Common myeloid progenitor, CD34-positive (primary cell): ENCODE measurements at regions not wholly inside any gene's neighbourhood (a gene's known extent, or its start where the extent isn't known, plus 50 kb on each side); places are given as distances from the start of the nearest gene placed in this dataset.
"Not testable (repeated sequence)": the region's sequence is repeated elsewhere in the genome, so short reads cannot be mapped to it uniquely, and the experiment has no call there.

Experiments
- CTCF ChIA-PET: fragments of 350-600 bp; sonication (Branson Sonifier 250); formaldehyde crosslinking; loops from one replicate; lab custom pipeline; 2021; ENCODE audit warnings: antibody characterized with exemption; lab: Charles Lee
- POLR2A ChIA-PET: fragments of 350-600 bp; sonication (Branson Sonifier 250); formaldehyde crosslinking; loops from one replicate; lab custom pipeline; 2021; ENCODE audit warnings: antibody characterized with exemption; lab: Charles Lee
- DNase-seq, 3 donors: peaks; one replicate each; pipeline versions ENCODE4 v3.0.0 to v3.0.0-alpha.2; 2013
- H3K27ac ChIP-seq, 2 experiments: 1 replicate in 1 of 2; 2 replicates in 1 of 2; pipeline ENCODE4 v1.7.0; 2013; ENCODE audit warnings: inconsistent platforms in 2 of 2, low read length in 2 of 2, mild to moderate bottlenecking in 2 of 2, low read depth in 1 of 2, moderate library complexity in 1 of 2; ENCODE audit not compliant: severe bottlenecking in 2 of 2, insufficient read depth in 1 of 2, poor library complexity in 1 of 2
- H3K27me3 ChIP-seq, 5 experiments: replicated peaks in 2 of 5; 1 replicate in 3 of 5; 2 replicates in 2 of 5; pipeline versions ENCODE4 v1.6.1 to v1.7.0; 2013; ENCODE audit warnings: low read length in 4 of 5, mild to moderate bottlenecking in 2 of 5, moderate library complexity in 2 of 5, inconsistent platforms in 1 of 5; ENCODE audit not compliant: insufficient read depth in 5 of 5, control insufficient read depth in 4 of 5
- H3K36me3 ChIP-seq, 4 experiments: 1 replicate in 2 of 4; 2 replicates in 2 of 4; pipeline versions ENCODE4 v1.6.1 to v1.7.0; 2013; ENCODE audit warnings: low read length in 3 of 4, control low read depth in 1 of 4, mild to moderate bottlenecking in 1 of 4; ENCODE audit not compliant: control insufficient read depth in 4 of 4, insufficient read depth in 4 of 4
- H3K4me1 ChIP-seq, 4 experiments: 1 replicate in 3 of 4; 2 replicates in 1 of 4; pipeline versions ENCODE4 v1.6.1 to v1.7.1; 2013; ENCODE audit warnings: low read length in 3 of 4, mild to moderate bottlenecking in 3 of 4, control low read depth in 1 of 4, inconsistent platforms in 1 of 4, moderate library complexity in 1 of 4; ENCODE audit not compliant: control insufficient read depth in 4 of 4, insufficient read depth in 4 of 4; ENCODE audit errors: control extremely low read depth in 1 of 4
- H3K4me3 ChIP-seq, 7 experiments: 1 replicate in 4 of 7; 2 replicates in 3 of 7; pipeline versions ENCODE4 v1.5.1 to v1.7.0; 2013; ENCODE audit warnings: mild to moderate bottlenecking in 7 of 7, low read length in 6 of 7, moderate library complexity in 6 of 7, inconsistent platforms in 2 of 7, low read depth in 2 of 7, control low read depth in 1 of 7; ENCODE audit not compliant: insufficient read depth in 4 of 7, control insufficient read depth in 1 of 7; ENCODE audit errors: extremely low read depth in 1 of 7
- H3K9me3 ChIP-seq, 5 experiments: 1 replicate in 4 of 5; 2 replicates in 1 of 5; pipeline versions ENCODE4 v1.6.1 to v1.7.1; 2013; ENCODE audit warnings: low read length in 4 of 5, mild to moderate bottlenecking in 2 of 5, inconsistent platforms in 1 of 5, low read depth in 1 of 5, moderate library complexity in 1 of 5; ENCODE audit not compliant: control insufficient read depth in 4 of 5, insufficient read depth in 2 of 5; ENCODE audit errors: control extremely low read depth in 1 of 5
- WGBS: methylation state at CpG from one replicate; pipeline ENCODE4 v1.1.5; 2013; ENCODE audit not compliant: insufficient coverage; 5-methylcytosine and 5-hydroxymethylcytosine counted together

- Histone ChIP-seq H3K27me3 (no peaks in the 10 kb centered on the region), H3K27ac (no peak overlapping the region), H3K4me3 (no peak overlapping the region), H3K36me3 (no peaks in the 10 kb centered on the region), H3K9me3 (peaks cover 0 to 5% (median 0%) of the 10 kb centered on the region in 5 experiments), H3K4me1 (no peaks in the 10 kb centered on the region)
- WGBS, result 94% methylated on average over 3 of the region's 4 CpGs
- POLR2A ChIA-PET, result no interaction called here
- CTCF ChIA-PET, result no interaction called here
- DNase-seq, result no peak
Observed at GRCh38 chr6:15748341-15748740, 85.5 kb upstream of the DTNBP1 start.

GRCh38 chr6:15747354-15747883 is 84.6 kb upstream of the DTNBP1 start:
- WGBS, result 100% methylated on average over 2 of the region's 2 CpGs
- ChIA-PET CTCF (interaction anchor here (0.9 kb wide), 1 partner anchor 381 kb away, joined by 5 read pairs; the partner anchor contains the start of gene MYLIP), POLR2A (no interaction called here)
- Histone ChIP-seq H3K36me3 (no peaks in the 10 kb centered on the region), H3K27me3 (no peaks in the 10 kb centered on the region), H3K27ac (no peak overlapping the region), H3K4me1 (no peaks in the 10 kb centered on the region), H3K4me3 (no peak overlapping the region), H3K9me3 (peaks cover 0 to 5% (median 0%) of the 10 kb centered on the region in 5 experiments)
- no peak for DNase-seq

GRCh38 chr6:15745781-15746180 is 83.0 kb upstream of the DTNBP1 start:
- H3K27me3 ChIP-seq, result no peaks in the 10 kb centered on the region
- ChIA-PET POLR2A (interaction anchor here (0.5 kb wide), 1 partner anchor 418 kb away, joined by 3 read pairs; no protein-coding TSS in a partner anchor), CTCF (no interaction called here)
- H3K9me3 ChIP-seq, result peaks cover 0 to 5% (median 0%) of the 10 kb centered on the region in 5 experiments
- no peaks in the 10 kb centered on the region for H3K4me1 ChIP-seq
- 100% methylated on average over 1 of the region's 3 CpGs for WGBS
- DNase-seq, result no peak
- no peak overlapping the region for H3K4me3 ChIP-seq
- H3K36me3 ChIP-seq, result no peaks in the 10 kb centered on the region
- no peak overlapping the region for H3K27ac ChIP-seq

GRCh38 chr6:15744818-15745402 is 82.1 kb upstream of the DTNBP1 start:
- peaks cover 0 to 5% (median 0%) of the 10 kb centered on the region in 5 experiments for H3K9me3 ChIP-seq
- H3K27ac ChIP-seq, result no peak overlapping the region
- H3K27me3 ChIP-seq, result no peaks in the 10 kb centered on the region
- CTCF ChIA-PET, result no interaction called here
- POLR2A ChIA-PET, result no interaction called here
- no peak overlapping the region for H3K4me3 ChIP-seq
- 60% methylated on average over 3 of the region's 4 CpGs for WGBS
- peak in 2 of 3 donors; percentile 58 to 75 for DNase-seq
- no peaks in the 10 kb centered on the region for H3K4me1 ChIP-seq
- H3K36me3 ChIP-seq, result no peaks in the 10 kb centered on the region

- H3K36me3 ChIP-seq, H3K4me1 ChIP-seq, CTCF ChIA-PET, H3K27me3 ChIP-seq, DNase-seq, POLR2A ChIA-PET, H3K4me3 ChIP-seq, H3K27ac ChIP-seq, H3K9me3 ChIP-seq: not testable (repeated sequence)
- no CpG with 5 or more reads among the region's 1 CpG for WGBS
Observed at GRCh38 chr6:15742013-15742412, 79.2 kb upstream of the DTNBP1 start.

GRCh38 chr6:15741405-15741804 is 78.6 kb upstream of the DTNBP1 start:
- POLR2A ChIA-PET, result no interaction called here
- CTCF ChIA-PET, result no interaction called here
- Histone ChIP-seq H3K4me1 (no peaks in the 10 kb centered on the region), H3K27me3 (peaks cover 0 to under 1% (median 0%) of the 10 kb centered on the region in 5 experiments), H3K4me3 (no peak overlapping the region), H3K27ac (no peak overlapping the region), H3K9me3 (peaks cover 0 to 5% (median 0%) of the 10 kb centered on the region in 5 experiments), H3K36me3 (no peaks in the 10 kb centered on the region)
- DNase-seq, result no peak

- H3K27me3 ChIP-seq, result peaks cover 0 to 6% (median 4%) of the 10 kb centered on the region in 5 experiments
- peaks cover 0 to 2% (median 0%) of the 10 kb centered on the region in 5 experiments for H3K9me3 ChIP-seq
- no peaks in the 10 kb centered on the region for H3K36me3 ChIP-seq
- 100% methylated on average over 1 of the region's 3 CpGs for WGBS
- CTCF ChIA-PET, result no interaction called here
- POLR2A ChIA-PET, result no interaction called here
- no peak overlapping the region for H3K4me3 ChIP-seq
- no peak overlapping the region for H3K27ac ChIP-seq
- no peak for DNase-seq
- H3K4me1 ChIP-seq, result no peaks in the 10 kb centered on the region
Observed at GRCh38 chr6:15739867-15740266, 77.0 kb upstream of the DTNBP1 start.
